ENCODE measurements at regions not wholly inside any gene's neighbourhood (a gene's known extent, or its start where the extent isn't known, plus 50 kb on each side); places are given as distances from the start of the nearest gene placed in this dataset.

GRCh38 chr2:107727318-107727717, 99.4 kb upstream of the RGPD4 start:
- no peak for DNase-seq
- Mint-ChIP-seq H3K27me3 (ENCODE audit: insufficient read depth) (no peaks in the 10 kb centered on the region), H3K27ac (no peak overlapping the region), H3K9me3 (no peaks in the 10 kb centered on the region), H3K36me3 (ENCODE audit: low read depth) (no peaks in the 10 kb centered on the region), H3K4me3 (no peak overlapping the region), H3K4me1 (ENCODE audit: low read depth) (no peaks in the 10 kb centered on the region)
- no peak for TF ChIP-seq CTCF (IDR thresholded peaks at IDR 0.05)

GRCh38 chr2:107728586-107728985, 98.1 kb upstream of the RGPD4 start:
- no peaks in the 10 kb centered on the region for H3K4me1 Mint-ChIP-seq (ENCODE audit: low read depth)
- no peaks in the 10 kb centered on the region for H3K9me3 Mint-ChIP-seq
- no peaks in the 10 kb centered on the region for H3K27me3 Mint-ChIP-seq (ENCODE audit: insufficient read depth)
- DNase-seq, result no peak
- TF ChIP-seq CTCF (IDR thresholded peaks at IDR 0.05), result no peak
- no peaks in the 10 kb centered on the region for H3K36me3 Mint-ChIP-seq (ENCODE audit: low read depth)
- no peak overlapping the region for H3K27ac Mint-ChIP-seq
- no peak overlapping the region for H3K4me3 Mint-ChIP-seq

DNA sequence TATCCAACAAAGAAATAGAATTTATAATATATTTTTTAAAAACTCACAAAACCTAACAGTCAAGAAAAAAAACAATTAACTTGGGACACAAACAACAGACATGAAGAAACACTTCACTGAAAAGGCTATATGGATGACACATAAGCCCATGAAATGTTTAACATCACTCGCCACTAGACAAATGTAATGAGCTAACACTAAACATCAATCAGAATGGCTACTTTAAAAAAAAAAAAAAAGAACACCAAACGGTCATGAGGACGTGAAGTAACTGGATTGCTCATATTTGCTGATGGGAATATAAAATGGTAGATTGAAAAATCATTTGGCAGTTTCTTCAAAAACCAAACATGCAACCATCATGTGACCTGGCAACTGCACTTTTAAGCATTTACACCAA, 97.3 kb upstream of the RGPD4 start:
- Mint-ChIP-seq H3K27ac (no peak overlapping the region), H3K27me3 (ENCODE audit: insufficient read depth) (no peaks in the 10 kb centered on the region), H3K4me3 (no peak overlapping the region), H3K36me3 (ENCODE audit: low read depth) (no peaks in the 10 kb centered on the region), H3K4me1 (ENCODE audit: low read depth) (no peaks in the 10 kb centered on the region), H3K9me3 (no peaks in the 10 kb centered on the region)
- DNase-seq, result no peak
- no peak for TF ChIP-seq CTCF (IDR thresholded peaks at IDR 0.05)

GRCh38 chr2:107730898-107731297, 95.8 kb upstream of the RGPD4 start:
- no peaks in the 10 kb centered on the region for H3K9me3 Mint-ChIP-seq
- no peak overlapping the region for H3K27ac Mint-ChIP-seq
- no peaks in the 10 kb centered on the region for H3K36me3 Mint-ChIP-seq (ENCODE audit: low read depth)
- no peaks in the 10 kb centered on the region for H3K4me1 Mint-ChIP-seq (ENCODE audit: low read depth)
- no peak for DNase-seq
- no peak for TF ChIP-seq CTCF (IDR thresholded peaks at IDR 0.05)
- no peaks in the 10 kb centered on the region for H3K27me3 Mint-ChIP-seq (ENCODE audit: insufficient read depth)
- no peak overlapping the region for H3K4me3 Mint-ChIP-seq

DNA sequence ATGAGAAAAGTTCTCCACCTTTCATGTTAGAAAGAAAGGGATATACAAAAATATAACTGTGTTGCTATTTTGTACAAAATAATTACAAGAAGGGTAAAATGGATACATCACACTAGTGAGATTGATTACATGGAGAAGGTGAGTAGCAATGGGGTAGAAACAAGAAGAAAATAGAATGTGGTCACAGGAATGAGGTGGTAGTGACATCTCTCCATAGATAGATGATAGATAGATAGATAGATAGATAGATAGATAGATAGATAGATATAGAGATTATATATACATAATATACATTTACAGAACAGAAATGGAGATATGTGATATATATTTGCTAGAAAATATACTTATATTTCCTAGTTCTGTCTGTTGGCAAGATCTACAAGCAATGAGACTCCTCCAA, 95.3 kb upstream of the RGPD4 start:
- no peaks in the 10 kb centered on the region for H3K4me1 Mint-ChIP-seq (ENCODE audit: low read depth)
- H3K4me3 Mint-ChIP-seq, result no peak overlapping the region
- TF ChIP-seq CTCF (IDR thresholded peaks at IDR 0.05), result no peak
- no peak overlapping the region for H3K27ac Mint-ChIP-seq
- no peaks in the 10 kb centered on the region for H3K36me3 Mint-ChIP-seq (ENCODE audit: low read depth)
- no peaks in the 10 kb centered on the region for H3K27me3 Mint-ChIP-seq (ENCODE audit: insufficient read depth)
- DNase-seq, result no peak
- H3K9me3 Mint-ChIP-seq, result no peaks in the 10 kb centered on the region

DNA sequence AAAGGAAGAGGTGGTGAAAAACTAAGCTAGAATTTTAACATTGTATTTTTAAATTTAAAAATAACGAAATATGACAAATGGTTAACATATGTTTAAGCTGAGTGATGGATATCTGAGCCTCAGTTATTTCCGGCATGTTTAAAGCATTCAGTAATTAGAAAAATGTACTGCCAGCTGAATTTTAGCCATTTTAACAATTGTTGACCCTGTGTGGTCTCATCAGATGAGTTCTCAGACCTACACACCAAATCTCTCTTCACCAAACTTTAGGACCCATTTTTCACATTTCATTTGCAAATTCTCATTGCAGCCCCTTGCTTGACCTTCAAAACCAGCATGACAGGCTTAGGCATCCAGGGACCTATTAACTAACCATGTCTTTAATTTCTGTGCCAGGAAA, 91.5 kb upstream of the RGPD4 start:
- Mint-ChIP-seq H3K27ac (no peak overlapping the region), H3K27me3 (ENCODE audit: insufficient read depth) (no peaks in the 10 kb centered on the region), H3K9me3 (peaks cover 5% of the 10 kb centered on the region), H3K36me3 (ENCODE audit: low read depth) (no peaks in the 10 kb centered on the region), H3K4me3 (no peak overlapping the region), H3K4me1 (ENCODE audit: low read depth) (no peaks in the 10 kb centered on the region)
- DNase-seq, result no peak
- no peak for TF ChIP-seq CTCF (IDR thresholded peaks at IDR 0.05)

All from HFFc6 (cell line).